GM12878 (cell line): ENCODE measurements at regions not wholly inside any gene's neighbourhood (a gene's known extent, or its start where the extent isn't known, plus 50 kb on each side); places are given as distances from the start of the nearest gene placed in this dataset.

Source experiments
- ATAC-seq: fragments of 200-7000 bp; cut with Tn5 transposase; 3 replicates; pipeline ENCODE4 v1.9.1; 2020; ENCODE audit warnings: mild to moderate bottlenecking, moderate library complexity
- BruUV-seq: library from RNA; stranded (reverse); fragments of 400-500 nt; replicated peaks from 2 replicates; lab custom pipeline; 2021; lab: Mats Ljungman, UMichigan
- CTCF ChIA-PET: fragments of 300-600 bp; sonication (Branson Sonifier 250); formaldehyde crosslinking; extraction: SDS; loops from one replicate; lab custom pipeline; 2021; ENCODE audit warnings: inconsistent platforms; lab: Yijun Ruan, JAX
- POLR2A ChIA-PET: fragments of 350-600 bp; formaldehyde crosslinking; extraction: SDS; loops from one replicate; lab custom pipeline; 2021; ENCODE audit warnings: inconsistent platforms; lab: Charles Lee
- RAD21 ChIA-PET: fragments of 300-600 bp; sonication (Branson Sonifier 250); formaldehyde crosslinking; loops from one replicate; lab custom pipeline; 2023; ENCODE audit warnings: antibody characterized with exemption; ENCODE audit not compliant: unreplicated experiment; lab: Charles Lee
- SMC1A ChIA-PET: fragments of 300-600 bp; sonication (Branson Sonifier 250); formaldehyde crosslinking; loops from one replicate; lab custom pipeline; 2023; ENCODE audit not compliant: unreplicated experiment, uncharacterized antibody; lab: Charles Lee
- DNase-seq: peaks from one replicate; pipeline ENCODE4 v3.0.0-alpha.2; 2011; ENCODE audit warnings: low read depth, low spot score
- FAIRE-seq: peaks from 3 replicates; lab custom pipeline; 2011; peaks lifted over from hg19 to GRCh38; lab: Jason Lieb, UNC
- H2AFZ ChIP-seq: 2 replicates; pipeline ENCODE4 v1.6.0; 2011; ENCODE audit warnings: low read depth, low read length, control low read depth; ENCODE audit not compliant: control insufficient read depth
- H3K27ac ChIP-seq: 2 replicates; pipeline ENCODE4 v1.5.1; 2011; ENCODE audit warnings: control low read depth; ENCODE audit not compliant: control insufficient read depth, insufficient read depth
- H3K27me3 ChIP-seq, 2 experiments: replicated peaks in 1 of 2; 2 replicates each; pipeline versions ENCODE4 v1.6.0 to v1.6.1; 2011; ENCODE audit warnings: low read length in 1 of 2; ENCODE audit not compliant: control insufficient read depth in 2 of 2, insufficient read depth in 2 of 2
- H3K36me3 ChIP-seq, 2 experiments: 2 replicates each; pipeline ENCODE4 v1.5.1; 2011; ENCODE audit warnings: low read length in 1 of 2; ENCODE audit not compliant: control insufficient read depth in 2 of 2, insufficient read depth in 2 of 2
- H3K4me1 ChIP-seq: 2 replicates; pipeline ENCODE4 v1.6.1; 2011; ENCODE audit warnings: mild to moderate bottlenecking, low read length, moderate library complexity, mixed read lengths; ENCODE audit not compliant: control insufficient read depth, insufficient read depth
- H3K4me2 ChIP-seq: 2 replicates; pipeline ENCODE4 v1.6.0; 2011; ENCODE audit warnings: control low read depth; ENCODE audit not compliant: control insufficient read depth, insufficient read depth
- H3K4me3 ChIP-seq: fragments of 200-600 bp; sonication (generic); 2 replicates; pipeline ENCODE4 v1.5.1; 2016
- H3K79me2 ChIP-seq: 2 replicates; pipeline ENCODE4 v1.6.0; 2011; ENCODE audit warnings: low read length; ENCODE audit not compliant: control insufficient read depth, insufficient read depth
- H3K9ac ChIP-seq: 2 replicates; pipeline ENCODE4 v1.8.0; 2011; ENCODE audit warnings: low read length, control low read depth, mixed read lengths; ENCODE audit not compliant: control insufficient read depth, insufficient read depth
- H3K9me3 ChIP-seq: replicated peaks from 3 replicates; pipeline ENCODE4 v1.5.1; 2011; ENCODE audit warnings: mild to moderate bottlenecking, low read length; ENCODE audit not compliant: control insufficient read depth, insufficient read depth
- H4K20me1 ChIP-seq: 2 replicates; pipeline ENCODE4 v1.6.0; 2011; ENCODE audit not compliant: control insufficient read depth, insufficient read depth
- ATF7 ChIP-seq: fragments of 450-650 bp; IDR thresholded peaks from 2 replicates; pipeline ENCODE4 v1.6.1; 2016; ENCODE audit warnings: low read depth, mild to moderate bottlenecking
- BCL11A ChIP-seq: IDR thresholded peaks from 2 replicates; pipeline ENCODE4 v1.6.1; 2011; ENCODE audit warnings: low read depth, low read length
- CHD2 ChIP-seq: IDR thresholded peaks from 2 replicates; pipeline ENCODE4 v1.6.1; 2011; ENCODE audit warnings: low read depth, low read length, improper control_type of control experiment, borderline replicate concordance
- ETV6 ChIP-seq, 2 experiments: fragments of 450-650 bp in 1 of 2; IDR thresholded peaks in 1 of 2; conservative IDR thresholded peaks in 1 of 2; 2 replicates each; pipeline ENCODE4 v1.6.1; 2014; ENCODE audit warnings: antibody characterized with exemption in 1 of 2, borderline replicate concordance in 1 of 2, low read depth in 1 of 2, mild to moderate bottlenecking in 1 of 2, moderate library complexity in 1 of 2
- GABPA ChIP-seq: IDR thresholded peaks from 2 replicates; pipeline ENCODE4 v1.6.1; 2014; ENCODE audit warnings: antibody characterized with exemption, low read depth, mild to moderate bottlenecking, inconsistent platforms
- KAT2A ChIP-seq: conservative IDR thresholded peaks from 2 replicates; pipeline ENCODE4 v1.6.1; 2011; ENCODE audit warnings: low read depth, low read length; ENCODE audit not compliant: control insufficient read depth
- MXI1 ChIP-seq: fragments of 150-350 bp; IDR thresholded peaks from 2 replicates; pipeline ENCODE4 v1.6.1; 2011; ENCODE audit warnings: low read depth, mild to moderate bottlenecking, inconsistent platforms, low read length, improper control_type of control experiment
- NBN ChIP-seq: fragments of 450-650 bp; IDR thresholded peaks from 2 replicates; pipeline ENCODE4 v1.6.1; 2016
- NFYB ChIP-seq: IDR thresholded peaks from 2 replicates; pipeline ENCODE4 v1.6.1; 2011; ENCODE audit warnings: low read depth, mild to moderate bottlenecking, low read length, improper control_type of control experiment, moderate library complexity; ENCODE audit not compliant: insufficient read depth
- NR2F1 ChIP-seq: fragments of 450-650 bp; conservative IDR thresholded peaks from 2 replicates; pipeline ENCODE4 v1.6.1; 2017; ENCODE audit warnings: mild to moderate bottlenecking
- SMAD1 ChIP-seq: fragments of 450-650 bp; IDR thresholded peaks from 2 replicates; pipeline ENCODE4 v1.6.1; 2018; ENCODE audit warnings: mild to moderate bottlenecking, low read depth; ENCODE audit not compliant: partially characterized antibody
- SPI1 ChIP-seq: IDR thresholded peaks from 2 replicates; pipeline ENCODE4 v1.6.1; 2011; ENCODE audit warnings: low read depth, mild to moderate bottlenecking, low read length, moderate library complexity, borderline replicate concordance; ENCODE audit not compliant: insufficient read depth
- TCF3 ChIP-seq: IDR thresholded peaks from 2 replicates; pipeline ENCODE4 v1.6.1; 2012; ENCODE audit warnings: low read depth, mild to moderate bottlenecking, low read length, borderline replicate concordance; ENCODE audit not compliant: insufficient read depth
- TCF7 ChIP-seq: IDR thresholded peaks from 2 replicates; pipeline ENCODE4 v1.6.1; 2014; ENCODE audit warnings: antibody characterized with exemption, borderline replicate concordance
- WGBS: methylation state at CpG from one replicate; pipeline ENCODE4 v1.1.6; 2016; ENCODE audit warnings: low lambda C conversion rate; ENCODE audit not compliant: insufficient replicate concordance, insufficient coverage; ENCODE audit errors: missing lambda C conversion rate; 5-methylcytosine and 5-hydroxymethylcytosine counted together
- in situ Hi-C: fragments of 300-500 bp; cut with MboI; formaldehyde crosslinking; loops from 9 replicates; pipeline ENCODE4 v1.14.3; 2018; ENCODE audit warnings: mixed read lengths
- intact Hi-C: fragments of 100-400 bp; cut with micrococcal nuclease; formaldehyde crosslinking; loops from one replicate; pipeline ENCODE4 v1.14.2; 2022; ENCODE audit not compliant: unreplicated experiment
- TF ChIP-seq, protein P1 (sequence below): fragments of 450-650 bp; IDR thresholded peaks from 2 replicates; pipeline ENCODE4 v1.6.1; 2017; ENCODE audit warnings: low read depth, mild to moderate bottlenecking, moderate library complexity

GRCh38 chr11:29026286-29026685, 918.1 kb downstream of the METTL15 start:
- WGBS: 47% methylated on average over 2 of the region's 2 CpGs
- BruUV-seq: no TSS peak

More at GRCh38 chr11:29026286-29026685, 918.1 kb downstream of the METTL15 start:
- ChIA-PET CTCF (no interaction called here), SMC1A (interaction anchor here (0.8 kb wide), 1 partner anchor 8 kb away, joined by 3 read pairs; no protein-coding TSS in a partner anchor), RAD21 (no interaction called here), POLR2A (no interaction called here)
- H3K27ac ChIP-seq: no peak overlapping the region
- DNase-seq (no peak), ATAC-seq (no peak), FAIRE-seq (no peak)
- TF ChIP-seq, protein P1, sequence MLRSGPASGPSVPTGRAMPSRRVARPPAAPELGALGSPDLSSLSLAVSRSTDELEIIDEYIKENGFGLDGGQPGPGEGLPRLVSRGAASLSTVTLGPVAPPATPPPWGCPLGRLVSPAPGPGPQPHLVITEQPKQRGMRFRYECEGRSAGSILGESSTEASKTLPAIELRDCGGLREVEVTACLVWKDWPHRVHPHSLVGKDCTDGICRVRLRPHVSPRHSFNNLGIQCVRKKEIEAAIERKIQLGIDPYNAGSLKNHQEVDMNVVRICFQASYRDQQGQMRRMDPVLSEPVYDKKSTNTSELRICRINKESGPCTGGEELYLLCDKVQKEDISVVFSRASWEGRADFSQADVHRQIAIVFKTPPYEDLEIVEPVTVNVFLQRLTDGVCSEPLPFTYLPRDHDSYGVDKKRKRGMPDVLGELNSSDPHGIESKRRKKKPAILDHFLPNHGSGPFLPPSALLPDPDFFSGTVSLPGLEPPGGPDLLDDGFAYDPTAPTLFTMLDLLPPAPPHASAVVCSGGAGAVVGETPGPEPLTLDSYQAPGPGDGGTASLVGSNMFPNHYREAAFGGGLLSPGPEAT: no peak
- no peak for TF ChIP-seq MXI1
- TF ChIP-seq NBN: no peak
- TF ChIP-seq NFYB: no peak
- TF ChIP-seq GABPA: no peak
- no peak for TF ChIP-seq KAT2A
- TF ChIP-seq NR2F1: no peak
- TF ChIP-seq TCF7: no peak
- no peak for TF ChIP-seq BCL11A
- no peak for TF ChIP-seq SPI1
- TF ChIP-seq ETV6 (conservative IDR thresholded peaks at IDR 0.05 in 1 of 2, IDR thresholded peaks at IDR 0.05 in 1 of 2; ENCODE audit: borderline replicate concordance in 1 of 2, low read depth in 1 of 2): no peak
- TF ChIP-seq CHD2: no peak
- no peak for TF ChIP-seq SMAD1
- TF ChIP-seq TCF3: no peak
- TF ChIP-seq ATF7: no peak
- no peak overlapping the region for H3K4me2 ChIP-seq
- H3K36me3 ChIP-seq: no peaks in the 10 kb centered on the region
- no peak overlapping the region for H3K9ac ChIP-seq
- no peaks in the 10 kb centered on the region for H3K9me3 ChIP-seq
- H3K79me2 ChIP-seq: no peaks in the 10 kb centered on the region
- H4K20me1 ChIP-seq: no peaks in the 10 kb centered on the region
- no peaks in the 10 kb centered on the region for H3K4me1 ChIP-seq
- H3K4me3 ChIP-seq: no peak overlapping the region
- H2AFZ ChIP-seq: no peak overlapping the region
- no peaks in the 10 kb centered on the region for H3K27me3 ChIP-seq
- intact Hi-C loops: loop anchor here (10.0 kb wide), 1 partner anchor 1331 kb away; no protein-coding TSS in a partner anchor
- in situ Hi-C loops: no loop called here
